Stimulated activated CD8-positive, alpha-beta memory T cell treated with anti-CD3 and anti-CD28 coated beads, Interleukin-4, amount 100 ng/mL, for 48 hours (primary cell): ENCODE measurements at regions not wholly inside any gene's neighbourhood (a gene's known extent, or its start where the extent isn't known, plus 50 kb on each side); places are given as distances from the start of the nearest gene placed in this dataset.
"Not testable (repeated sequence)": the region's sequence is repeated elsewhere in the genome, so short reads cannot be mapped to it uniquely, and the experiment has no call there.

Source experiments
- DNase-seq: peaks from one replicate; pipeline ENCODE4 v3.0.0-alpha.2; 2020

DNA sequence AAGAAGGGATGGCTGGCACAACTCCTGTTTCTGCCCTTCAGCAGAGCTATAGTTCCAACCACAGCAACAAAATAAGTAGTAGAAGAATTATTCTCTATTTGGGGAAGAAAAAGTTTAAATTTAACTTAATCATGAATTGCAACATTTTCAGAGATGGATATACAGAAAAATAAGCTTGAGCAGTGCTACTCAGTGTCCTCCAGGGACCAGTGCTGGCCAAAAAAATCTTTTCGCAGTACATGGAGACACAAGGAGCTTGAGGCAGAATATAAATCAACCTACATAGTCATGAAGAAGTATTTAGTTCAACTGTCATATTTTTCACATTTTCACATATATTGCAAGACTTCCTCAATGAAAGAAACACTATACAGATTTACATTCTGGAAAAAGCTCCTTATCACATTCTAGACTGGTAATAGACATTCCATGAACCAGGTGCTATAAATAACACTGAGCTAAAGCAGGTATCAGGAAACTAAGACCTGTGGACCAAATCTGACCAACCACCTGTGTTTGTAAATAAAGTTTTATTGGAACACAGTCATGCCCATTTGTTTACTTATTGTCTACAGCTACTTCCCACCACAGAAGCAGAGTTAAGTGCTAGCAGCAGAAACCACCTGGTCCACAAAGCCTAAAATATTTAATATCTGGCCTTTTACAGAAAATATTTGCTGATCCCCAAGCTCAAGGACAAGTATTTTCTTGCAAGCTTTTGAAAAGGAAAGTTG lies 101.9 kb downstream of the RGS21 start:
- DNase-seq: no peak

DNA sequence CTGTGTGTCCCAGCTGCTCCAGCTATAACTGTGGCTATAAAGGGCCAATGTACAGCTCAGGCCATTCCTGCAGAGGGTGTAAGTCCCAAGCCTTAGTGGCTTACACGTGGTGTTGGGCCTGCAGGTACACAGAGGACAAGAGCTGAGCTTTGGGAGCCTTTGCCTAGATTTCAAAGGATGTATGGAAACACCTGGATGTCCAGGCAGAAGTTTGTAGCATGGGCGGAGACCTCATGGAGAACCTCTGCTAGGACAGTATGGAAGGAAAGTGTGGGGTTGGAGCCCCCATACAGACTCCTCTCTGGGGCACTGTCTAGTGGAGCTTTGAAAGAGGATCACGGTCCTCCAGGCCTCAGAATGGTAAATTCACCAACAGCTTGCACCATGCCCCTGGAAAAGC lies 113.9 kb downstream of the RGS21 start:
- no peak for DNase-seq

DNA sequence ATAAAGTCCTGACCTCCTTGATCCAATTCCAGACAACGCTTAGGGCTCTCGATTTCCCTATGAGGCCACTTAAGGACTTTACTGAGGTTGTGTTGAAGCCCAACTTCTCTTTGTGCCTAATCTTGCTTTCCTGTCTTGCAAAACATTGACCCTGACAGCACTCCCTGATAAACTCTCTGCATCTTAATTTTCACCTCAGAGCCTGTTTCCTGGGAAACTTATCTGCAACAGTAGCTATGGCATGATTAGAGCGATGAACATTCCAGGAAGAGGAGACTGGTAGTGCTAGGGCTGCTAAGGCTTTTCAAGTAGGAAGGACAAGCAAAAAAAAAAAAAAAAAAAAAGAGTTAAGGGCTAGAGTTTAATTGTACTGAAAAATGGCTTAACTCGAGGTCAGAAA lies 118.9 kb downstream of the RGS21 start:
- no peak for DNase-seq

DNA sequence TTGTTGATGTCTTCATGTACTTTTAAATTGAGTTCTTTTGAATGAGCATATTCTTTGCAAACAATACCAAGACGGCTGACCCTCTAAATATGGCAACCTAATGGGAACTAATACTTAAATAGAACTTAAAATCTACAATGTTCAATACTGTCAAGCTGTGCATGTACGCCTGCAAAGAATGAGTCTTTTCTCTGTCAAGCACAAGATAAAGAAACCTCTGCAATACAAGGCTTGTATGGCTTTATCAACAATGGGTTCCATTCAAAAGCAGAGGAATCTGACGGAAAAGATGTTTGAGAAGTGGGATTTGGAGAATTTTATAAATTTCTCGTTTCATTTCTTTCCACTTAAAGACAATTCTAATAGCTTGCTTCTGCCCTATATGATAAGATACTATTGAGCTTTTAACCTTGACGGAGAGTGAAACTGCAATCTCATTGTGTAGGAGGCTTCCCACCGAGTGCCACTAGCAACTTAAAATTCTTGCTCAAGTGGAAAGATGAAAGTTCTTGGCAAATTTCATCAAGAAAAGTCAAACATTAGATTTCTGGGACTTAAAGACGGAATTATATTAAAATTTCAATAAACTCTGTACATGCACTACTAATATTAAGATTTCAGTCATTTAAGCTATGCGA lies 119.8 kb downstream of the RGS21 start:
- DNase-seq: no peak

DNA sequence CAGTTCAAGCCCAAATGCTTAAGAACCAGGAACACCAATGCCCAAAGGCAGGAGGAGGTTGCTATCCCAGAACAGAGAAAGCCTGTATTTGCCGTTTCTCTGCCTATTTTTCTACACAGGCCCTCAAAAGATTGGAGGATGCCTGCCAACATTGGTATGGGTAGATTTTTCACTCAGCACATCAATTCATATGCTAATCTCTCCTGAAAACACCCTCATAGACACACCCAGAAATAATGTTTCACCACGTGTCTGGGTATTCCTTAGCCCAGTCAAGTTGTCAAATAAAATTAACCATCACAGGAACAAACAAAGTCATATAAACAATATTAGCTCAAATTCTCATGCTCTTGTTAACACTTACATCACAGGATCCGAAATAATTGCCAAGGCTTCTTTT lies 121.9 kb downstream of the RGS21 start:
- DNase-seq: no peak

DNA sequence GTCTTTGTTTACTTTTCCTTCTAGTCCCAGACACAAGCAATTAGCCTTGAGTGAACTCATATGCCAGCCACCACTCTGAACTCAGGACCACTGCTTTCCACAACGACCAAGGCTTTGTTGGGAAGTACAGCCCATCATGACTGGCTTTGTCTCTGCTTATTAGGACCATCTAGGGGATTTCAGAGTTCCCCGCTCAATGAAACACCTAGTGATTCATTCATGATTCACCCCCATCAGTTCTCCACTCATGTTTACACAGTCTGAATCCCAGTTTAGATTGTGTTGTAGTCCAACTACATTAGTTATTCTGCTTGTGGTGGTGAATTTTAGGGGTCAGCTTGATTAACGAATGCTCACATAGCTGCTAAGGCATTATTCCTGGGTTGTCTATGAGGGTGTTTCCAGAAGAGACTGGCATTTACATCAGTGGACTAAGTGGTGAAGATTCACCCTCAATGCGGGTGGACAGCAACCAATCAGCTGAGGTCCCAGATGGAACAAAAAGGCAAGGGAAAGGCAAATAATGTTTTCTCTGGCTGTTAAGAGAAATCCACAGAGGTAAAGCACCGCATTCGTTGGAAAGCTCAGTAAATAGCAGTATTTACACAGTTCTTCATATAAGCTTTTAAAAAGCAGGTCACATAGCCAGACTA lies 122.7 kb downstream of the RGS21 start:
- no peak for DNase-seq

DNA sequence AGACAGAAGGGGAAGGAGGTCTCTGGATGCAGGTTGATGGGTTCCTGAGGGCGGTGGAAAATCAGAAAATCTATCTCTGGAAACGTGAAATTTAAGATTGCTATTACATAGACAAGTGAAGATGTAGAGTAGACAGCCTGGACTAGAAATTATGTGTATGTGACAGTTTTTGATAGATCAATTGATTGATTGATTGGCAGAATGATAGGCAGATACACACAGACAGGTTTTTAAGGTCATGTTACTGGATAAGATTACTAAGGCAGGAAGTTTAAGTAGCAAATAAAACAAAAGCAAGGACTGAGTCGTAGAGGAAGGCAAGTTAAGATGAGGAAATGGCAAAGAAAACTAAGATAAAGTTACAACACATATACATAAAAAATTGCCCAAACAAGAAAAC lies 124.7 kb downstream of the RGS21 start:
- DNase-seq: no peak

DNA sequence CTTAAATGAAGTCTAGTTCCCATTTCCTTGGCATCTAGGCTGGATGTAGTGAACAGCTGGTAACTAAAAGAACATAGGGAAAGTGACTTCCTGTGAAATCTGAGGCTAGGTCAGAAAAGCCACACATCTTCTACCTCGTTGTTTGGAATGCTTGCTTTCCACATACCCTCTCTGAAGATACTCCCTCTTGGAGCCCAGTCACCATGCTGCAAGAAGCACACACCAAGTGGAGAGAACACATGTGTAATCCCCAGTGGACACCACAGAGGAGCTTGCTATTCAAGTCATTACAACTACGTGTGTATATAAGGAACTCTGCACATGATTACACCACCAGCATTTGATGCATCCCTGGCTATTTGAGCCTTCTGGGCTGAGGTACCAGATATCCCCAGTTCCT lies 125.9 kb downstream of the RGS21 start:
- DNase-seq: no peak

DNA sequence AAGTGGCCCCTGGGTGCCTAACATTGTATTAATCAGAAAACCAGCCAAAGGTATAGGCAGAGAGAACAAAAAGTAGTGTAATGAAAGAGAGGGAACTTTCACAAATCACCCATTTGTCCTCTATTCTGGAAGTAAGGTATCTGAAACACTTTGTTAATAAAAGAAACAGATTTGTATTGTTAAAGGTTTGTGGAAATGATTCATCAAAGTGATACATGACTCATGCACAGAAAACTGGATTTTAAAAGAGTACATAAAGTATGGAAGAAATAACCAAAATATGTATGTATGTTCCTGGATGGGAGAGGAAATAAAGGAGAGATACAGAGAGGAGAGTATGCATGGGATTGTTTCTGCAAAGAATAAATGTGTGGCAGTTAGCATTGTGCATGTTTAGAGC lies 126.8 kb downstream of the RGS21 start:
- DNase-seq: no peak

DNA sequence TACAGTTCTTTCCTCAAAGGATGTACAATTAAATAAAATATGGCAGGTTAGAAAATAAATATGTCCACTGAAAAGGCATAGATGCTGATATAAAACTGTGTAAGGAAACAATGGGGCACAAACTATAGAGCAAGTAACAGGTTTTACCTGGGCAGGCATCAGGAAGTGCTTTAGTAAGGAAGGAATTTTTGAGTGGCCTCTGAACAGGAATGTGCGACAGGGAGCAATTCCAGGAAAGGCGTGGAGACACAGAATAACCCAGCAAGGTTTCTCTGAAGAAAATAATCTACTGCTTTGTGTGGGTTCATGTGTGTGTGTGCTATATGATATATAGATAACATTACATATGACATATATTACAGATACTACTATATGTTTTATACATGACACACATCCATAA lies 128.4 kb downstream of the RGS21 start:
- no peak for DNase-seq

DNA sequence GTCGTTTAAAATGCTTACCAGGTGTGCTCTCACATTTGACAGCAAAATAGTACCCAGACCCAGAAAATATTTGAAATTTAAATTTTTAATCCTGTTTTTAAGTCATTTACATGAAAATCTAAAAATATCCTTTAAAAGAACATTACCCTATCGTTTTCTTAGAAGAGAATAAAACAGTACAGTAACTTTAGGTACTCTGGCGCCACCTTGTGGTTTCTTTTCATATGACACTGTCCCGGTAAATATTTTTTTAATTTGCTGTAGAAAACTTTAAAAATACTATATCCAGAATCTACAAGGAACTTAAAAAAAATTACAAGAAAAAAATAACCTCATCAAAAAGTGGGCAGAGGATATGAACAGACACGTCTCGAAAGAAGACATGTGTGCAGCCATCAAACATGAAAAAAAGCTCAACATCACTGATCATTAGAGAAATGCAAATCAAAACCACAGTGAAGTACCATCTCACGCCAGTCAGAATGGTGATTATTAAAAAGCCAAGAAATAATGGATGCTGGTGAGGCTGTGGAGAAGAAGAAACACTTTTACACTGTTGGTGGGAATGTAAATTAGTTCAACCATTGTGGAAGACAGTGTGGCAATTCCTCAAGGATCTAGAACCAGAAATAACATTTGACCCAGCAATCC lies 129.2 kb downstream of the RGS21 start:
- peak; percentile 79 for DNase-seq

DNA sequence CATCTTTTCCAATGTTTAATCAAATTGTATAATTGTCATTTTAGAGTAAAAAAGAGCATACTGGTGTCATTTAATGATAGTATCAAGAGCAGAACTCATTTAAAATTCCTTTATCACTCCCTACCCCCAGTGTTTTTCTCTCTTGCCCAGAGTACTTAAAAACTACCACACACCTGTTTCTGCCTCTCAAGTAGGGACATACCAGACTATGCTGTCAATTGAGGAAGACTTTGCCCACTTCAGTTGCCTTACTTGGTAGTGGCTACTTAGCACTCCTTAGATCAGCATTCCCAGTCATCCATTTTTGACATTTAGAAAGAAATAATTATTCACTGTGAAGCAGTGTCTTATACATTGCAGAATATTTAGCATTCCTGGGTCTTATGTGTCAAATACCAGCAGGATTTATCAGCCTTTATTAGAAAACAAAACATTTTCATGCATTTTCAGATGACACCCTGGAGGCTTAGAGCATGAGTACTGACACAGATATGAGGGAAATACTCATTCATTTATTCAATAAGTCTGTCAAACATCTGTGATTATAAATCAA lies 127.5 kb upstream of the RGS1 start:
- no peak for DNase-seq

DNA sequence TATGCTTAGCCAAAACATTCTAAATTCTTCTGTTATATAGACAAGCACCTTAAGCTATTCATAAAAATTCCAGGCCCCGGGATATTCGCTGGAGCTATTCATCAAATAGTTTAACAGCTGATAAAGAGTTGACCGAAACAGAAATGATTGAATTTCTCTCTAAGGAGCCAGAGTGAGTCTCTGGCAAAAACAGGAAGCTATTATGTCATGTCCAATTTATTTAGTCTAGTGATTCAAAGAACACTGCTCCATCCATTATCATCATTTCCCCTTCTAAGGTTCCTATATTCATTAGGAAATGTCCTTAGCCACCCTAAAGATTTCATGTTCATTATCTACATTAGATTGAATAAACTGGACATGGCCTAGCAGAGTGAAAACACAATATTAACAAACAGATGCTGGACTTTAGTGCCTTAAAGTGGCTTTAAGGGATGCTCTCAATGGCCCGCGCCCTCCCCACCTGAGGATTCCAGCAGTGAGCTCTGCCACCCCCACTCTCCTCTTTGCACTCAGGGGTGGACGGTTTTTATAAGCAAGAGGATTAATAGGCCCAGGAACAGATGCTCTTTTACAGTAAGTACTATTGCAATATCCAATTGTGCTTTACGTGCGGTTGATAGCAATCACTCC lies 122.1 kb upstream of the RGS1 start:
- no peak for DNase-seq

DNA sequence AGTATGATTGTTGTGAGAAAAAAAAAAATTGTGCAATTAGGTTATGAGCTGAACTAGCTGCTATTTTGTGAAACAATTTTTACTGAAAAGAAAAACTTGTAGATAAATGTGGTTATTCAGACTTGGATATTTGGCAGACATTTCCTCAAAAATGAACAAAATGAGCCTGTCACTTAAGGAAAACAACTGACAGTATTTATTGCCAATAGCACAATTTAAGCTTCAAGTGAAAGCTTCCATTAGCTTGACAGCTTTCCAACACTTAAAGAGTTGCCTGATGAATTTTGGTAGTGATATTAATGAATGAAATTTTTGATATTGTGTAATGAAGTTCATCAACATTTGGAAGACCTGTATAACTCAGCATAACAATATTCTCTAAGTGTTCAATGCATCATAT lies 116.1 kb upstream of the RGS1 start:
- DNase-seq: no peak

DNA sequence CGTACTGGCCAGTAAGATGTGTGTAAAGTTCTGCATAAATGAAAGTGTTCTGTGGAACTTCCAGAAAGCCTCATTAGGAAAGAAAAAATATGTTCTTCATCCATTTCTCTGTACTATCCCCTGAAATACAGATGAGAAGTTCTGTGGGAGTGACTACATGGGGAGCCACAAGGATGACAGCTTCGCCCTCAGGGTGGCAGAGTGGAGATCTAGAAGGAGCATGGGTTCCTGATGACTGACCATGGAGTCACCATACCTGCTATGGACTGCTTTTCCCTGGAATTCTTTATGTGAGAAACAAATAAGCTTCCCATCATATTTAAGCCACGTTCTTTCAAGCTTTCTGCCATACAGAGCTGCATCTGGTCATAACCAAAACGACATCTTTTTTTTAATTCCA lies 113.9 kb upstream of the RGS1 start:
- no peak for DNase-seq

DNA sequence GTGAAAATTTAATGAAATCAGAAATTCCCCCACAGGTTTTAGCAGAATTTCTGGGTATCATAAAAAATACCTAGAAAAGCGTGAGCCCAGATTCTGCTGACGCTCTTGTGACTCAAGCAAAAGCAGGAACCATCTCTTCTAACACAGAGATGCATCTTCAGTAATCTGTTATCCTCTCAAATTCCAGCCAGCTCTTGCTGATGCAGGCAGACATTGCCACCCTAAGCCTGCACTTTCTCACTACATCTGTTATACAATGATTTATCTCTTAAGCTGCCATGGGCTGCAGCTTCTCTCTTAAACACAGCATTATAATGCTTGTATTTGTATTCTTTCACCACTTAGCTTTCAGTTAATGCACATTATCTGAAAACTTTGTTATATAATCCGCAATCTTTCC lies 113.0 kb upstream of the RGS1 start:
- DNase-seq: no peak

DNA sequence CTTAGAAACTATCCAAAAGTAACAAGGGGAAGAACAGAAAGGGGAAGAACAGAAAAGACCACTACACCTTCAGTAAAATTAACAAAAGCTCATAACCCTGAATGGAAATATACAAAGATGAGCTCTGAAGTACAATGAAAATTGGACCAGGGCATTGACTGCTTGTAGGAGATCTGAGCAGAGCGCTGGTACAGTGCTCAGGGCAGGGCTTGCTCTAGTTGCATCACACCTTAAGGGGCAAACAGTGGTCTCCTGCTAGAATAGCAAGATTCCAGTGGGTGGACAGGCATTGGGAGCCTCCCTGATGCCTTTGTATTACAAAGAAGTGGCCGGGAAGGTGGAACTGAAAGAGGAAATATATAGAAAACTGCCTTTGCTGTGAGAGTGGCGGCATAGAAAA lies 111.9 kb upstream of the RGS1 start:
- no peak for DNase-seq

DNA sequence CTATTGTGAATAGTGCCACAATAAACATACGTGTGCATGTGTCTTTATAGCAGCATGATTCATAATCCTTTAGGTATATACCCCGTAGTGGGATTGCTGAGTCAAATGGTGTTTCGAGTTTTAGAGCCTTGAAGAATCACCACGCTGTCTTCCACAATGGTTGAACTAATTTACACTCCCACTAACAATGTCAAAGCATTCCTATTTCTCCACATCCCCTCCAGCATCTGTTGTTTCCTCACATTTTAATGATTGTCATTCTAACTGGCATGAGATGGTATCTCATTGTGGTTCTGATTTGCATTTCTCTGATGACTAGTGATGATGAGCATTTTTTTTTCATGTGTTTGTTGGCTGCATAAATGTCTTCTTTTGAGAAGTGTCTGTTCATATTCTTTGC lies 110.4 kb upstream of the RGS1 start:
- DNase-seq: not testable (repeated sequence)

DNA sequence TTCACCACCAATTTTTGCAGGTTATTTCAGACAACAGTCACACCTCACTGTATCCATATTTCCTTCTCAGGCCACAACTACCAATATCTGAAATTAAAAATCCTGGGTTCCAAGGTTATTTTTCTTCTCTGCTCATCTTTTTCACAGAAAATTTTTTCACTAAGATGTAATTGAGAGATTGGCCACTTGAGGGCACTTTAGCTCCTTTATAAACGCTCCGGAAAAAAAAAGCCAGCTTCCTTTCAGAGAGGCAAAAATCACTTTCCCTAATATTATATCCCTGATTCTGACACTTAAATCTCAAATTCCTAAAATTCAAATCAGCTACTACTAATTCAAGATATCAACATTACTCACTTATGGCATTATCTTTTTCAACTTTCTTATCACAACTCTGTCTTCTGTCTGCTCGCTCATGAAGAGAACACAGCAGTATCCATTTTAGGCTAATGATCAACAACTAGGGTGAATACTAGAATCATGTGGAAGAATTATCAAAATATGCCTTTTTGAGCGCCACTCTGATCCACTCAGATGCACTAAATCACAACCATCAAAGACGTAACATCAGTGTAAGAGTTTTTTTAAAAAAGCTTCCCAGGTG lies 101.4 kb upstream of the RGS1 start:
- DNase-seq: no peak

DNA sequence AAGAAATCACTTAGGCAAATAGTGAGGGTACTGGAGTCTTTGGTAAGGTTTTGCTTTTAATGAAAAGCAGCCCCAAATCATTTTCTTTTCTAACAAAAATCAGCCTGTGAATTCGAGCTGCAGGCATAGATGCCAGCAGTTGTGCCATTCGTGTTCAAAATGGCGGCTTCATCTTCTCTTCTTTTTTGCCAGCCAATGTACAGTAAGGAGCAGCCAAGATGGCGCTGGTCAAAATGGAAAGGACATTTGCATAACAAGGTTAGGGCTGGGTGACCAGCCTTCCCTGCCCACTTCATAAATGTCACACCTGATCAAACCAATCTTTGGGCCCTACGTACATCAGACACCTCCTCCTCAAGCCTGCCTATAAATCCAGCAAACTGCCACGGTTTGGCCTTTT lies 100.2 kb upstream of the RGS1 start:
- DNase-seq: no peak

DNA sequence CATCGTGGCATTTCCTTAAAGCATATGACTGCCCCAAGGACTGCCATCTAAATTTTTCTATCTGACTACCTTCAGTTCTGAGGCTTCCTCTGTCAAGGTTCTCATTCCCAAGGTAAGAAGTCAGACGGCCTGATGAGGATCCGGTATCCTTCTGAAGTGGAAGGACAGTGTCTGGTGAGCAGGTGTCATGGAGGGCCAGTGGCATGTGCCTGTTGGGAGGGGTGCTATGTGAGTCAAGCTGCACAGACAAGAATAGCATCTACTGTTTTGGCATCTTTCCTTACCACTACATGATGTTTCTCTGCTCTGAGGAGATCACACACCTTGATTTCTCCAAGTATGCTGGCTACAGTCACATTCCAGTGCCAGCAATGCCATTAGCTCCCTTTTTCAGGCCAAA lies 99.6 kb upstream of the RGS1 start:
- no peak for DNase-seq

DNA sequence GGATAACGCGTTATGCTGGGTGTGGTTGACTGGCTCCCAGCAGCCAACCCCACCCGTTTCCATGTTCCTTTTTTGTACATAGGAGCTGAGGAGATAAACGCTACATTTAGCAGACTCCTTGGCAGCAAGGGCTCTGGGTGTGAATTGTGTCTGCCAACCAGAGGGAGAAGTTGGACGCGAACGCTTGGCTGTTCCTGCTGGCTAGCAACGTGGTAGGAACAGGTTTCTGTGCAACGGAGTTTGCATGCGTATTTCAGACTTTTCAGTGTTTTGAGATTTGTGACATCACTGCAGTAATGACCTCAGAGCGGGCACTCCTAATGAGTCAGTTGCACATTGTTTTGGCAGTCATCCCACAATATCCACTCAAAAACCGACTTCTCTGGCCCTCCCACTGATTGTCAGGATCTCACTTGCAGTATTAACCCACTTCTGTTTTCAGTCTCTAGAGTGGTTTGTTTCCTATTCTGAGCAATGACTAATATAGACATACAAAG lies 98.7 kb upstream of the RGS1 start:
- peak; percentile 27 for DNase-seq

DNA sequence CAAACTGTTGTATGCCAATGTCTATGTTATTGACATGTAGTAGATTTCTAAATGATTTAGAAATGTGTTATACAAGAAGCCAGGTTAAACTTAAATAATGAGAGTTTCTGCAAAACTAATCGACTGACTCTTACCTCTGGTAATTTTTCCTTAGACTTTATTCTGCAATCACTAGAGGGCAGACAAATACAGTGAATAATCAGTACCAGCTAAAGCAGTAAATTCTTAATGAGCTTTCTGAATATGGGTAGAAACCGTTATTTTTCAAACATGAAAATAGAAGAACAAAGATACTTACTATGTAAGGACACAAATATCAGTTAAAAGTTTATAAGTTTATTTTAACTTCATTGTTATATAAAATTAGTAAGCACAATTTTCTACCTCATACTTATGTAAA lies 97.9 kb upstream of the RGS1 start:
- DNase-seq: no peak
